ENCODE measurements at regions not wholly inside any gene's neighbourhood (a gene's known extent, or its start where the extent isn't known, plus 50 kb on each side); places are given as distances from the start of the nearest gene placed in this dataset.

- Histone ChIP-seq H3K4me1 (no peaks in the 10 kb centered on the region), H3K27me3 (no peaks in the 10 kb centered on the region), H3K27ac (no peak overlapping the region), H3K36me3 (no peaks in the 10 kb centered on the region), H3K4me3 (no peak overlapping the region), H3K9me3 (no peaks in the 10 kb centered on the region)
- no peak for DNase-seq (ENCODE audit: extremely low spot score in 2 of 2)
- TF ChIP-seq CTCF (IDR thresholded peaks at IDR 0.05) (no peak), POLR2A (IDR thresholded peaks at IDR 0.05) (no peak), POLR2AphosphoS5 (IDR thresholded peaks at IDR 0.05; ENCODE audit: insufficient read depth in 1 of 2, low read depth in 1 of 2) (no peak)
- intact Hi-C loops (cut with DNase I) = no loop called here
These were observed 206.8 kb upstream of the SP4 start for GRCh38 chr7:21221130-21221529.

- TF ChIP-seq CTCF (IDR thresholded peaks at IDR 0.05) (no peak), POLR2A (IDR thresholded peaks at IDR 0.05) (no peak), POLR2AphosphoS5 (IDR thresholded peaks at IDR 0.05; ENCODE audit: insufficient read depth in 1 of 2, low read depth in 1 of 2) (no peak)
- no peaks in the 10 kb centered on the region for H3K4me1 ChIP-seq
- DNase-seq (ENCODE audit: extremely low spot score in 2 of 2) = no peak
- H3K36me3 ChIP-seq = no peaks in the 10 kb centered on the region
- H3K27ac ChIP-seq = no peak overlapping the region
- intact Hi-C loops (cut with DNase I) = no loop called here
- no peaks in the 10 kb centered on the region for H3K27me3 ChIP-seq
- no peak overlapping the region for H3K4me3 ChIP-seq
- no peaks in the 10 kb centered on the region for H3K9me3 ChIP-seq
These were observed 189.3 kb upstream of the SP4 start for GRCh38 chr7:21238400-21239116.

GRCh38 chr7:21243265-21243664, 184.6 kb upstream of the SP4 start:
- intact Hi-C loops (cut with DNase I) = no loop called here
- no peaks in the 10 kb centered on the region for H3K27me3 ChIP-seq
- H3K4me1 ChIP-seq = no peaks in the 10 kb centered on the region
- no peak overlapping the region for H3K27ac ChIP-seq
- H3K4me3 ChIP-seq = no peak overlapping the region
- TF ChIP-seq POLR2AphosphoS5 (IDR thresholded peaks at IDR 0.05; ENCODE audit: insufficient read depth in 1 of 2, low read depth in 1 of 2) (no peak), POLR2A (IDR thresholded peaks at IDR 0.05) (no peak), CTCF (IDR thresholded peaks at IDR 0.05) (no peak)
- no peak for DNase-seq (ENCODE audit: extremely low spot score in 2 of 2)
- H3K9me3 ChIP-seq = no peaks in the 10 kb centered on the region
- no peaks in the 10 kb centered on the region for H3K36me3 ChIP-seq

- TF ChIP-seq POLR2A (IDR thresholded peaks at IDR 0.05) (no peak), POLR2AphosphoS5 (IDR thresholded peaks at IDR 0.05; ENCODE audit: insufficient read depth in 1 of 2, low read depth in 1 of 2) (no peak), CTCF (IDR thresholded peaks at IDR 0.05) (no peak)
- intact Hi-C loops (cut with DNase I) = no loop called here
- Histone ChIP-seq H3K9me3 (no peaks in the 10 kb centered on the region), H3K36me3 (no peaks in the 10 kb centered on the region), H3K27me3 (no peaks in the 10 kb centered on the region), H3K27ac (no peak overlapping the region), H3K4me1 (no peaks in the 10 kb centered on the region), H3K4me3 (no peak overlapping the region)
- DNase-seq (ENCODE audit: extremely low spot score in 2 of 2) = no peak
These were observed 176.6 kb upstream of the SP4 start for GRCh38 chr7:21251151-21251800.
